Activated naive CD8-positive, alpha-beta T cell treated with anti-CD3 and anti-CD28 coated beads, Interleukin-2, amount 50 U/mL, for 24 hours (primary cell): ENCODE measurements at regions not wholly inside any gene's neighbourhood (a gene's known extent, or its start where the extent isn't known, plus 50 kb on each side); places are given as distances from the start of the nearest gene placed in this dataset.

ENCODE experiments used
- ATAC-seq: fragments of 150-1000 bp; cut with Tn5 transposase; one replicate; pipeline ENCODE4 v1.10.0; 2021
- DNase-seq: peaks from one replicate; pipeline ENCODE4 v3.0.0; 2021
- H3K27ac Mint-ChIP-seq: one replicate; pipeline ENCODE4 v1.8.0; 2021; ENCODE audit warnings: mild to moderate bottlenecking, mixed read lengths
- H3K27me3 Mint-ChIP-seq: one replicate; pipeline ENCODE4 v1.8.0; 2021; ENCODE audit warnings: mixed read lengths
- H3K36me3 Mint-ChIP-seq: one replicate; pipeline ENCODE4 v1.8.0; 2021; ENCODE audit warnings: low read depth, mixed read lengths
- H3K4me1 Mint-ChIP-seq: one replicate; pipeline ENCODE4 v1.8.0; 2021; ENCODE audit warnings: mixed read lengths
- H3K4me3 Mint-ChIP-seq: one replicate; pipeline ENCODE4 v1.8.0; 2021; ENCODE audit warnings: mild to moderate bottlenecking, moderate library complexity, mixed read lengths
- H3K9me3 Mint-ChIP-seq: one replicate; pipeline ENCODE4 v1.8.0; 2021; ENCODE audit warnings: mixed read lengths

DNA sequence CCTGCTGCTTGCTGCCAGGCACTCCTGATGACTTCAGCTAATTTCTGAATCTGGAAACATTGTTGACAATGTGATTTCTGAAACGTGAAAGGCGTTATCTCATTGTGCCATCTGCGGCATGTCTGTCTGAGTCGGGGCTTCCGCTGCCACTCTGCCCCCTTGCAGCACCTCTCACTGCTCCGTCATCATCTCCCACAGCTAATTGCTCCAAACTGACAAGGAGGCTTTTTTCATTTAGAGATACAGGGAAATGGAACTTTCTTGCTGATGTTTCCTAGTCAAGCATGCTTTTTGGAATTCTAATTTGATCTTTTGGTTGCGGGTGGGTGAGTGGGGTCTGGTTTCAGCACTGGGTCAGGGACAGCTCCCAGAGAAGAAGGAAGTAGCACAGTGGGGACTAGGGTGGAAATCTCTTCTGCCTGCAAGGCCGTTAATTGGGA is 233.5 kb downstream of the DHX35 start:
- Mint-ChIP-seq H3K36me3 (no peaks in the 10 kb centered on the region), H3K27me3 (no peaks in the 10 kb centered on the region), H3K27ac (no peak overlapping the region), H3K4me3 (no peak overlapping the region), H3K9me3 (no peaks in the 10 kb centered on the region), H3K4me1 (no peaks in the 10 kb centered on the region)
- DNase-seq (no peak), ATAC-seq (no peak)

DNA sequence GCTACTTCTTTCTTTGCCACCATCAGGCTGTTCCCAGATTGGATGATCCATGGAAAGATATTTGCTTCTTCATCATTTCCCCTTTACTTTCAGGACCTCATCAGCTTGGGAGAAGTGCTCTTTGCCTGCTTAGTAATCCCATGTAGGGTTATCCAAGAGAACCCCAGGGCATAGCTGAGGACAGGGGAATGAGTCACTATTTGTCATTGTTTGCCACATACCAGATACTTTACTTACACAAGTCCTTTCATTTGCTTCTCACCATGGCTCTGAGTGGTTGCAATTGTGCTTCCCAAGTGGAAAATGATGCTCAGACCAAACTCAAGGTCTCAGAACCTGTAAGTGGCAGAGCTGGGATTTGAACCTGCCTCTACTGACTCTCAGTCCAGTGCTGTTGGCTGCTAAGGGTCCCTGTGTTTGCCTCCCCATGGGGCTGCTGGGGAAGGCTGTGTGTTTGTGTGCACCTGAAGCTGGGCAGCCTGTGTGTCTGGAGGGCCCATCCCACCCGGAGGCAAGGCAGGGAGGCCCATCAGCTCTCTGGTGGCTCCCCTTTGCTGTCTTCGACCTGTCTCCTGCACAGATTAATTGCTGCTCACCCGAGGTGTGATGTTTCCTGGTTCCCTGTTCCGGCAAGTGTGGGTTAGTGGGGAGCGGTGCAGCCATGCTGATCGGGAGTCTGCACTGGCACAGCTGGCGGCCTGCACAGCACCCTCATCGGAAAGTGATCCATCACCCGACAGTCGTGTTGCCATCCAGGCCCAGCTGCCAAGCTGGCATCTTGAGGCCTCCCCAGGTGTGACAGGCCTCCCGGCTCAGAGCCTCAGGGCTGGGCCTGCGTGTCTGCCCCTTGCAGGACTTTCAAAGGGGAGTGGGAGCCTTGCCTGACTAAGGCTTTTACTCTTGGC is 228.8 kb downstream of the DHX35 start:
- DNase-seq (no peak), ATAC-seq (no peak)
- Mint-ChIP-seq H3K27me3 (no peaks in the 10 kb centered on the region), H3K4me3 (no peak overlapping the region), H3K9me3 (peaks cover under 1% of the 10 kb centered on the region), H3K4me1 (no peaks in the 10 kb centered on the region), H3K36me3 (no peaks in the 10 kb centered on the region), H3K27ac (no peak overlapping the region)

GRCh38 chr20:39188266-39188765 is 226.2 kb downstream of the DHX35 start:
- Mint-ChIP-seq H3K36me3 (no peaks in the 10 kb centered on the region), H3K9me3 (peaks cover 11% of the 10 kb centered on the region), H3K27ac (no peak overlapping the region), H3K4me3 (no peak overlapping the region), H3K27me3 (no peaks in the 10 kb centered on the region), H3K4me1 (no peaks in the 10 kb centered on the region)
- no peak for DNase-seq
- ATAC-seq, result no peak

GRCh38 chr20:39181490-39181889 is 219.3 kb downstream of the DHX35 start:
- H3K9me3 Mint-ChIP-seq, result peaks cover 11% of the 10 kb centered on the region
- H3K4me1 Mint-ChIP-seq, result no peaks in the 10 kb centered on the region
- no peaks in the 10 kb centered on the region for H3K36me3 Mint-ChIP-seq
- ATAC-seq (no peak), DNase-seq (no peak)
- no peak overlapping the region for H3K27ac Mint-ChIP-seq
- H3K27me3 Mint-ChIP-seq, result peaks cover 3% of the 10 kb centered on the region
- H3K4me3 Mint-ChIP-seq, result no peak overlapping the region

- no peak overlapping the region for H3K27ac Mint-ChIP-seq
- peaks cover 5% of the 10 kb centered on the region for H3K27me3 Mint-ChIP-seq
- ATAC-seq (no peak), DNase-seq (no peak)
- no peaks in the 10 kb centered on the region for H3K4me1 Mint-ChIP-seq
- H3K36me3 Mint-ChIP-seq, result no peaks in the 10 kb centered on the region
- H3K4me3 Mint-ChIP-seq, result no peak overlapping the region
- H3K9me3 Mint-ChIP-seq, result no peaks in the 10 kb centered on the region
These were observed 214.3 kb downstream of the DHX35 start for GRCh38 chr20:39176457-39176856.

- Mint-ChIP-seq H3K27ac (no peak overlapping the region), H3K27me3 (peaks cover 5% of the 10 kb centered on the region), H3K9me3 (peaks cover 5% of the 10 kb centered on the region), H3K36me3 (no peaks in the 10 kb centered on the region), H3K4me3 (no peak overlapping the region), H3K4me1 (no peaks in the 10 kb centered on the region)
- no peak for DNase-seq
- no peak for ATAC-seq
These were observed 208.8 kb downstream of the DHX35 start for GRCh38 chr20:39170896-39171463.

- no peak for DNase-seq
- H3K36me3 Mint-ChIP-seq, result no peaks in the 10 kb centered on the region
- H3K4me3 Mint-ChIP-seq, result no peak overlapping the region
- no peak overlapping the region for H3K27ac Mint-ChIP-seq
- H3K27me3 Mint-ChIP-seq, result peaks cover 10% of the 10 kb centered on the region
- ATAC-seq, result no peak
- H3K4me1 Mint-ChIP-seq, result no peaks in the 10 kb centered on the region
- H3K9me3 Mint-ChIP-seq, result no peaks in the 10 kb centered on the region
These were observed 203.0 kb downstream of the DHX35 start for GRCh38 chr20:39165099-39165498.

DNA sequence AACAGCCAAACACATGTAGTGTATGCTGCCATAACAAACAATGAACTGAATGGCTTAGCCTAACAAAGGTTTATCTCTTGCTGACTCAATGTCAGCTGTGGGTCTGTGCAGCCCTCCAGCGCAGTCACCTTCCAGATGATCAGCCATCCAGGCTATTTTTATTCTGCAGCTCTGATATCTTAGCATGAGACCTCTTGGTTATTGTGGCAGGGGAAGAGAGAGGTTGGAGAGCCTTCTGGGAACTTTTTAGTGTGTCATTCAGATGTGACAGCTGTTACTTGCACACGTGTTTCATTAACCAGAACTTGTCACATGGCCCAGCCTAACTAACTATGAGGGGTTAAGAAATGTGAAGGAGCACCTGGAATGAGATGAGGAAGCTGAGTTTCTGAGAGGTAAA is 202.5 kb downstream of the DHX35 start:
- H3K36me3 Mint-ChIP-seq, result no peaks in the 10 kb centered on the region
- no peak overlapping the region for H3K4me3 Mint-ChIP-seq
- H3K9me3 Mint-ChIP-seq, result no peaks in the 10 kb centered on the region
- H3K27me3 Mint-ChIP-seq, result peaks cover 11% of the 10 kb centered on the region
- ATAC-seq (no peak), DNase-seq (no peak)
- H3K4me1 Mint-ChIP-seq, result no peaks in the 10 kb centered on the region
- no peak overlapping the region for H3K27ac Mint-ChIP-seq

DNA sequence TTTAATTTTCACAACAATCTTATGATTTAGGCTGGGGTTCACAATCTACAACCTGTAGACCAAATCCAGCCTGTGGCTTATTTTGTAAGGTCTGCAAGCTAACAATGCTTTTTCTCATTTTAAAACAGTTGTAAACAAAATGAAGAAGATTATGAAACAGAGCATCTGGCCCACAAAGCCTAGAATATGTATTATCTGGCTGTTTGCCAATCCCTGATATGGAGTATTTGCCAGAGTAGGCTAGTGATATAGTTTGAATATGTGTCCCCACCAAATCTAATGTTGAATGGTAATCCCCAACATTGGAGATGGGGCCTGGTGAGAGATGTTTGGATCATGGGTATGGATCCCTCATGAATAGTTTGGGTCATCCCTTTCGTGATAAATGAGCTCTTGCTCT is 201.8 kb downstream of the DHX35 start:
- H3K4me3 Mint-ChIP-seq, result no peak overlapping the region

DNA sequence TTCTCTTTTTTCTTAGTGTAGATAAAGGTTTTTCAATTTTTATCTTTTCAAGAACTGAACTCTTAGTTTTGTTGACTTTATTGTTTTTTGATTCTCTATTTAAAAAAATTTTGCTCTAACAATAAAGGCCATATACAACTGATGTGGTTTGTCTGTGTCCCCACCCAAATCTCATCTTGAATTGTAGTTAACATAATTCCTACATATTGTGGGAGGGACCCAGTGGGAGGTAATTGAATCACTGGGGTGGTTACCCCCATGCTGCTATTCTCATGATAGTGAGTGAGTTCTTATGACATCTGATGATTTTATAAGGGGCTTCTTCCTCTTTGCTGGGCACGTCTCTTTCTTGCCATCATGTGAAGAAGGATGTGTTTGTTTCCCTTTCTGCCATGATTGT is 199.8 kb downstream of the DHX35 start:
- peaks cover 11% of the 10 kb centered on the region for H3K27me3 Mint-ChIP-seq
- no peaks in the 10 kb centered on the region for H3K36me3 Mint-ChIP-seq
- H3K4me1 Mint-ChIP-seq, result no peaks in the 10 kb centered on the region
- DNase-seq (no peak), ATAC-seq (no peak)
- no peak overlapping the region for H3K4me3 Mint-ChIP-seq
- no peak overlapping the region for H3K27ac Mint-ChIP-seq
- no peaks in the 10 kb centered on the region for H3K9me3 Mint-ChIP-seq

More for the DNA sequence above, 201.8 kb downstream of the DHX35 start:
- H3K27me3 Mint-ChIP-seq, result peaks cover 9% of the 10 kb centered on the region
- H3K36me3 Mint-ChIP-seq, result no peaks in the 10 kb centered on the region
- no peaks in the 10 kb centered on the region for H3K4me1 Mint-ChIP-seq
- no peak for DNase-seq
- no peak overlapping the region for H3K27ac Mint-ChIP-seq
- ATAC-seq, result no peak
- no peaks in the 10 kb centered on the region for H3K9me3 Mint-ChIP-seq

GRCh38 chr20:39155971-39156370 is 193.8 kb downstream of the DHX35 start:
- H3K9me3 Mint-ChIP-seq, result no peaks in the 10 kb centered on the region
- ATAC-seq (no peak), DNase-seq (no peak)
- no peaks in the 10 kb centered on the region for H3K36me3 Mint-ChIP-seq
- H3K4me1 Mint-ChIP-seq, result no peaks in the 10 kb centered on the region
- H3K4me3 Mint-ChIP-seq, result no peak overlapping the region
- no peak overlapping the region for H3K27ac Mint-ChIP-seq
- peaks cover 14% of the 10 kb centered on the region for H3K27me3 Mint-ChIP-seq

DNA sequence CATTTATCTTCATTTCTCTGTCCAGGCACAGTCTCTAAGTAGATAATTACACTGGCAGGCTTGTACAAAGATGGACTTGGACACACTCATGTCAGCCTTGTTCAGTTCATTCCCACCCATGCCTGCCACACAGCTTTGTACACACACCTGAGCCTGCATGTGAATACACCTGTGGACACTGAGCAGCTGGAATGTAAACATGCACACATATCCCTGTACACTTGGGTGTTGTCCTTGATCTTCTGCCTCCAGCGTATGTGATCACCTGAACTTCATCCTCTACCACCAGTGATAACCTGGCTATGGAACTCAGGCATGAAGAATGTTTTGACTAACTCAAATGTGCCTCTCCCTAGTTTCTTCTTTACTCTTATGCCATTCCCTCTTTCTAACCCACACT is 190.6 kb downstream of the DHX35 start:
- no peak for ATAC-seq
- no peak for DNase-seq
- Mint-ChIP-seq H3K9me3 (no peaks in the 10 kb centered on the region), H3K36me3 (no peaks in the 10 kb centered on the region), H3K4me1 (no peaks in the 10 kb centered on the region), H3K27me3 (peaks cover 14% of the 10 kb centered on the region), H3K27ac (no peak overlapping the region), H3K4me3 (no peak overlapping the region)

- no peak overlapping the region for H3K27ac Mint-ChIP-seq
- H3K4me1 Mint-ChIP-seq, result no peaks in the 10 kb centered on the region
- no peak for ATAC-seq
- H3K4me3 Mint-ChIP-seq, result no peak overlapping the region
- H3K9me3 Mint-ChIP-seq, result no peaks in the 10 kb centered on the region
- peaks cover 14% of the 10 kb centered on the region for H3K27me3 Mint-ChIP-seq
- no peak for DNase-seq
- no peaks in the 10 kb centered on the region for H3K36me3 Mint-ChIP-seq
These were observed 190.0 kb downstream of the DHX35 start for GRCh38 chr20:39152126-39152525.

GRCh38 chr20:39150501-39150900 is 188.4 kb downstream of the DHX35 start:
- Mint-ChIP-seq H3K27ac (no peak overlapping the region), H3K27me3 (peaks cover 8% of the 10 kb centered on the region), H3K4me1 (no peaks in the 10 kb centered on the region), H3K36me3 (no peaks in the 10 kb centered on the region), H3K4me3 (no peak overlapping the region), H3K9me3 (no peaks in the 10 kb centered on the region)
- no peak for ATAC-seq
- DNase-seq, result no peak

GRCh38 chr20:39146394-39146793 is 184.2 kb downstream of the DHX35 start:
- peaks cover 5% of the 10 kb centered on the region for H3K27me3 Mint-ChIP-seq
- H3K9me3 Mint-ChIP-seq, result peaks cover 3% of the 10 kb centered on the region
- H3K4me1 Mint-ChIP-seq, result no peaks in the 10 kb centered on the region
- H3K27ac Mint-ChIP-seq, result no peak overlapping the region
- no peak overlapping the region for H3K4me3 Mint-ChIP-seq
- DNase-seq (no peak), ATAC-seq (no peak)
- no peaks in the 10 kb centered on the region for H3K36me3 Mint-ChIP-seq
